ENCODE measurements at regions not wholly inside any gene's neighbourhood (a gene's known extent, or its start where the extent isn't known, plus 50 kb on each side); places are given as distances from the start of the nearest gene placed in this dataset.

GRCh38 chr5:82466986-82467561 lies 188.9 kb upstream of the RPS23 start:
- TF ChIP-seq, protein P1, sequence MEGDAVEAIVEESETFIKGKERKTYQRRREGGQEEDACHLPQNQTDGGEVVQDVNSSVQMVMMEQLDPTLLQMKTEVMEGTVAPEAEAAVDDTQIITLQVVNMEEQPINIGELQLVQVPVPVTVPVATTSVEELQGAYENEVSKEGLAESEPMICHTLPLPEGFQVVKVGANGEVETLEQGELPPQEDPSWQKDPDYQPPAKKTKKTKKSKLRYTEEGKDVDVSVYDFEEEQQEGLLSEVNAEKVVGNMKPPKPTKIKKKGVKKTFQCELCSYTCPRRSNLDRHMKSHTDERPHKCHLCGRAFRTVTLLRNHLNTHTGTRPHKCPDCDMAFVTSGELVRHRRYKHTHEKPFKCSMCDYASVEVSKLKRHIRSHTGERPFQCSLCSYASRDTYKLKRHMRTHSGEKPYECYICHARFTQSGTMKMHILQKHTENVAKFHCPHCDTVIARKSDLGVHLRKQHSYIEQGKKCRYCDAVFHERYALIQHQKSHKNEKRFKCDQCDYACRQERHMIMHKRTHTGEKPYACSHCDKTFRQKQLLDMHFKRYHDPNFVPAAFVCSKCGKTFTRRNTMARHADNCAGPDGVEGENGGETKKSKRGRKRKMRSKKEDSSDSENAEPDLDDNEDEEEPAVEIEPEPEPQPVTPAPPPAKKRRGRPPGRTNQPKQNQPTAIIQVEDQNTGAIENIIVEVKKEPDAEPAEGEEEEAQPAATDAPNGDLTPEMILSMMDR (IDR thresholded peaks at IDR 0.05; ENCODE audit: low read depth, low read length) = no peak
- no peak for TF ChIP-seq EZH2phosphoT487 (IDR thresholded peaks at IDR 0.05; ENCODE audit: low read depth)
